Astrocyte of the hippocampus (primary cell): ENCODE measurements at regions not wholly inside any gene's neighbourhood (a gene's known extent, or its start where the extent isn't known, plus 50 kb on each side); places are given as distances from the start of the nearest gene placed in this dataset.
"Not testable (repeated sequence)": the region's sequence is repeated elsewhere in the genome, so short reads cannot be mapped to it uniquely, and the experiment has no call there.

Source experiments
- DNase-seq: peaks from one replicate; pipeline ENCODE4 v3.0.0; 2011; ENCODE audit warnings: low read depth, low spot score

GRCh38 chr5:101260857-101261256, 357.8 kb upstream of the ST8SIA4 start:
- no peak for DNase-seq

GRCh38 chr5:101253096-101253495, 350.0 kb upstream of the ST8SIA4 start:
- DNase-seq, result no peak

- DNase-seq, result no peak
These were observed 341.5 kb upstream of the ST8SIA4 start for GRCh38 chr5:101244621-101245020.

- DNase-seq, result no peak
These were observed 309.9 kb upstream of the ST8SIA4 start for GRCh38 chr5:101212942-101213514.

- no peak for DNase-seq
These were observed 303.5 kb upstream of the ST8SIA4 start for GRCh38 chr5:101206534-101206933.

GRCh38 chr5:101205065-101205464, 302.0 kb upstream of the ST8SIA4 start:
- DNase-seq, result not testable (repeated sequence)

GRCh38 chr5:101180365-101180764, 277.3 kb upstream of the ST8SIA4 start:
- DNase-seq, result not testable (repeated sequence)

- no peak for DNase-seq
These were observed 273.5 kb upstream of the ST8SIA4 start for GRCh38 chr5:101176605-101177004.

- DNase-seq, result no peak
These were observed 271.9 kb upstream of the ST8SIA4 start for GRCh38 chr5:101174981-101175380.

GRCh38 chr5:101163088-101163487, 260.0 kb upstream of the ST8SIA4 start:
- no peak for DNase-seq

- DNase-seq, result peak; percentile 10
These were observed 256.9 kb upstream of the ST8SIA4 start for GRCh38 chr5:101160002-101160401.

- no peak for DNase-seq
These were observed 255.9 kb upstream of the ST8SIA4 start for GRCh38 chr5:101159006-101159405.

- DNase-seq, result no peak
These were observed 250.4 kb upstream of the ST8SIA4 start for GRCh38 chr5:101153526-101153925.

- no peak for DNase-seq
These were observed 240.4 kb upstream of the ST8SIA4 start for GRCh38 chr5:101143526-101143925.

GRCh38 chr5:101142102-101142501, 239.0 kb upstream of the ST8SIA4 start:
- peak; percentile 0 for DNase-seq

- no peak for DNase-seq
These were observed 233.4 kb upstream of the ST8SIA4 start for GRCh38 chr5:101136454-101136853.

- DNase-seq, result no peak
These were observed 220.3 kb upstream of the ST8SIA4 start for GRCh38 chr5:101123363-101123762.

GRCh38 chr5:101112645-101113044, 209.6 kb upstream of the ST8SIA4 start:
- DNase-seq, result no peak

GRCh38 chr5:101103874-101104273, 200.8 kb upstream of the ST8SIA4 start:
- no peak for DNase-seq

- DNase-seq, result no peak
These were observed 199.4 kb upstream of the ST8SIA4 start for GRCh38 chr5:101102506-101102905.

GRCh38 chr5:101091902-101092301, 188.8 kb upstream of the ST8SIA4 start:
- no peak for DNase-seq

GRCh38 chr5:101084353-101084752, 181.3 kb upstream of the ST8SIA4 start:
- no peak for DNase-seq

- no peak for DNase-seq
These were observed 177.6 kb upstream of the ST8SIA4 start for GRCh38 chr5:101080462-101081240.
